ENCODE measurements at regions not wholly inside any gene's neighbourhood (a gene's known extent, or its start where the extent isn't known, plus 50 kb on each side); places are given as distances from the start of the nearest gene placed in this dataset.

GRCh38 chr6:159116343-159116742 is 52.9 kb upstream of the FNDC1 start:
- no peak for TF ChIP-seq CTCF (IDR thresholded peaks at IDR 0.05)
- TF ChIP-seq EZH2phosphoT487 (IDR thresholded peaks at IDR 0.05) = no peak
- no peak for TF ChIP-seq EZH2 (IDR thresholded peaks at IDR 0.05)
